RWPE2 (cell line): ENCODE measurements at regions not wholly inside any gene's neighbourhood (a gene's known extent, or its start where the extent isn't known, plus 50 kb on each side); places are given as distances from the start of the nearest gene placed in this dataset.
"Not testable (repeated sequence)": the region's sequence is repeated elsewhere in the genome, so short reads cannot be mapped to it uniquely, and the experiment has no call there.

ENCODE experiments used
- ATAC-seq: fragments of 200-7000 bp; cut with Tn5 transposase; 3 replicates; pipeline ENCODE4 v1.9.1; 2021; ENCODE audit warnings: low read depth
- DNase-seq: peaks from one replicate; pipeline ENCODE4 v3.0.0-alpha.2; 2020; ENCODE audit warnings: low spot score
- H3K27ac ChIP-seq: fragments of 450-650 bp; 2 replicates; pipeline ENCODE4 v1.5.1; 2017; ENCODE audit warnings: mild to moderate bottlenecking; ENCODE audit not compliant: poor library complexity, severe bottlenecking
- H3K27me3 ChIP-seq: fragments of 250-450 bp; sonication (Bioruptor Pico); 2 replicates; pipeline ENCODE4 v1.5.1; 2021; ENCODE audit warnings: mild to moderate bottlenecking, moderate library complexity; ENCODE audit not compliant: insufficient read depth, poor library complexity, severe bottlenecking
- H3K36me3 ChIP-seq: fragments of 250-450 bp; sonication (Bioruptor Pico); 2 replicates; pipeline ENCODE4 v1.5.1; 2020; ENCODE audit warnings: low read depth, mild to moderate bottlenecking, moderate library complexity
- H3K4me1 ChIP-seq: fragments of 250-450 bp; sonication (Bioruptor Pico); 2 replicates; pipeline ENCODE4 v1.5.1; 2021; ENCODE audit warnings: mild to moderate bottlenecking, moderate library complexity; ENCODE audit not compliant: insufficient read depth, poor library complexity, severe bottlenecking
- H3K4me3 ChIP-seq: fragments of 250-450 bp; sonication (Bioruptor Pico); 2 replicates; pipeline ENCODE4 v1.5.1; 2021; ENCODE audit warnings: mild to moderate bottlenecking, moderate library complexity; ENCODE audit not compliant: severe bottlenecking
- H3K9me3 ChIP-seq: fragments of 250-450 bp; sonication (Bioruptor Pico); 2 replicates; pipeline ENCODE4 v1.5.1; 2021; ENCODE audit warnings: mild to moderate bottlenecking, moderate library complexity; ENCODE audit not compliant: severe bottlenecking
- CTCF ChIP-seq: fragments of 450-650 bp; IDR thresholded peaks from one replicate; pipeline ENCODE4 v1.5.1; 2017; ENCODE audit warnings: mild to moderate bottlenecking, moderate library complexity; ENCODE audit not compliant: poor library complexity, severe bottlenecking

GRCh38 chr5:25515525-25515924 lies 870.7 kb upstream of the CDH10 start:
- no peak overlapping the region for H3K4me3 ChIP-seq
- no peak for TF ChIP-seq CTCF
- no peak overlapping the region for H3K27ac ChIP-seq
- no peaks in the 10 kb centered on the region for H3K27me3 ChIP-seq
- no peaks in the 10 kb centered on the region for H3K9me3 ChIP-seq
- H3K36me3 ChIP-seq, result no peaks in the 10 kb centered on the region
- ATAC-seq (no peak), DNase-seq (no peak)
- no peaks in the 10 kb centered on the region for H3K4me1 ChIP-seq

GRCh38 chr5:25510692-25511091 lies 865.9 kb upstream of the CDH10 start:
- H3K27me3 ChIP-seq, H3K36me3 ChIP-seq, ATAC-seq: not testable (repeated sequence)

GRCh38 chr5:25508011-25508410 lies 863.2 kb upstream of the CDH10 start:
- not testable (repeated sequence) for H3K27me3 ChIP-seq, ATAC-seq, H3K9me3 ChIP-seq, H3K4me3 ChIP-seq, H3K4me1 ChIP-seq, H3K36me3 ChIP-seq, DNase-seq, H3K27ac ChIP-seq

More at GRCh38 chr5:25510692-25511091, 865.9 kb upstream of the CDH10 start:
- H3K4me1 ChIP-seq, H3K9me3 ChIP-seq, DNase-seq, H3K27ac ChIP-seq, H3K4me3 ChIP-seq: not testable (repeated sequence)

GRCh38 chr5:25500635-25501034 lies 855.9 kb upstream of the CDH10 start:
- no peaks in the 10 kb centered on the region for H3K36me3 ChIP-seq
- TF ChIP-seq CTCF, result no peak
- H3K9me3 ChIP-seq, result no peaks in the 10 kb centered on the region
- H3K4me3 ChIP-seq, result no peak overlapping the region
- no peak overlapping the region for H3K27ac ChIP-seq
- DNase-seq (no peak), ATAC-seq (no peak)
- H3K27me3 ChIP-seq, result no peaks in the 10 kb centered on the region
- H3K4me1 ChIP-seq, result no peaks in the 10 kb centered on the region

- Histone ChIP-seq H3K27ac (peak overlapping the region; percentile 46), H3K4me1 (peaks cover 18% of the 10 kb centered on the region), H3K4me3 (no peak overlapping the region), H3K27me3 (no peaks in the 10 kb centered on the region), H3K9me3 (no peaks in the 10 kb centered on the region), H3K36me3 (no peaks in the 10 kb centered on the region)
- DNase-seq, result no peak
- ATAC-seq, result peak; percentile 91
- no peak for TF ChIP-seq CTCF
Measured at GRCh38 chr5:25489834-25490538, 845.2 kb upstream of the CDH10 start.

- no peak for TF ChIP-seq CTCF
- peak; percentile 32; the same call in 1 of the 3 replicates for ATAC-seq
- DNase-seq, result no peak
- no peak overlapping the region for H3K27ac ChIP-seq
- no peaks in the 10 kb centered on the region for H3K27me3 ChIP-seq
- H3K36me3 ChIP-seq, result no peaks in the 10 kb centered on the region
- no peaks in the 10 kb centered on the region for H3K9me3 ChIP-seq
- no peak overlapping the region for H3K4me3 ChIP-seq
- peaks cover 18% of the 10 kb centered on the region for H3K4me1 ChIP-seq
Measured at GRCh38 chr5:25488119-25488518, 843.3 kb upstream of the CDH10 start.
